Progenitor cell of endocrine pancreas (in vitro differentiated cells): ENCODE measurements at regions not wholly inside any gene's neighbourhood (a gene's known extent, or its start where the extent isn't known, plus 50 kb on each side); places are given as distances from the start of the nearest gene placed in this dataset.

Experiments
- DNase-seq: peaks from one replicate; pipeline ENCODE4 v3.0.0; 2021; ENCODE audit warnings: low spot score; ENCODE audit not compliant: unreplicated experiment
- H3K27ac Mint-ChIP-seq: 2 replicates; pipeline ENCODE4 v1.8.0; 2021; ENCODE audit warnings: mild to moderate bottlenecking, moderate library complexity, mixed read lengths
- H3K27me3 Mint-ChIP-seq: 2 replicates; pipeline ENCODE4 v1.8.0; 2021; ENCODE audit warnings: mixed read lengths
- H3K36me3 Mint-ChIP-seq: 2 replicates; pipeline ENCODE4 v1.8.0; 2022; ENCODE audit warnings: mixed read lengths; ENCODE audit not compliant: insufficient read depth
- H3K4me1 Mint-ChIP-seq: 2 replicates; pipeline ENCODE4 v1.8.0; 2021; ENCODE audit warnings: low read depth, mixed read lengths
- H3K4me3 Mint-ChIP-seq: 2 replicates; pipeline ENCODE4 v1.8.0; 2021; ENCODE audit warnings: low read depth, mild to moderate bottlenecking, moderate library complexity, mixed read lengths
- H3K9me3 Mint-ChIP-seq: 2 replicates; pipeline ENCODE4 v1.8.0; 2021; ENCODE audit warnings: low read depth, mixed read lengths
- CTCF ChIP-seq: fragments of 200-600 bp; sonication (generic); IDR thresholded peaks from one replicate; pipeline ENCODE4 v1.5.0; 2021; ENCODE audit warnings: antibody characterized with exemption, mild to moderate bottlenecking; ENCODE audit not compliant: unreplicated experiment

DNA sequence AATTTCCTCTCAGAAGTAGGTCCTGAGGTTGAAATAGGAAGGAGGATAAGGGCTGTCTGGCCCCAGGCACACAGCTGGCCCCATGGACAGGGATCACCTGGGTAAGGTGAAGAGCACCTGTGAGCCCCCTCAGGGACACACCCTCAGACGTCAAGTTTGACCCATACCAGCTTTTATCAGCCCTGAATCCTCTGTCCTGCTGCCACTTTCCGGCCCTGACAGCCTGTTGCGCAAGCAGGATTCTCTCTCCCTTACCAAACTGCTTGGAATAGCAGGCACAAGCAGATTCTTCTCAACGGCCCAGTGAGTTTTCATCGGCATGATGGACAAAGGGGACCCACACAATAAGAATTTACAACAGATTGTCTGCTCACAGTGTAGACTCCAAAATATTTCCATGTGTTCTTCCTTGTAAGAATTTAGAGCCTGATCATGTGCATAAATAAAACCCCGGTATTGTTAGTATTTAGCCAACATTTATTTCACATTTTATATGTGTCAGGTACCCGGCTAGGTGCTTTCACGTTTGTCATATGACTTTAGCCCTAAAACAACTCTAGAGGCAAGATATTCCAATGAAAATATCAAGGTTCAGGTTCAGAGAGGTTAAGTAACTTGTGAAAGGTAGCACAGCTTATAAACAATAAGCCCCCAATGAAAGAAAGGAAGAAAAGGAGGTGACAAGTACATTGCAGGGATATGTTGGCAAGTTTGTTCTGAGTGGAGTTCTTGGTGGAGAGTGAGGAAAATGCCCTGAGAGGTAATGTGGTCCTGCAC is 107.2 kb upstream of the KIT start:
- no peak overlapping the region for H3K27ac Mint-ChIP-seq
- peaks cover 7% of the 10 kb centered on the region for H3K27me3 Mint-ChIP-seq
- H3K9me3 Mint-ChIP-seq = no peaks in the 10 kb centered on the region
- TF ChIP-seq CTCF = no peak
- no peak overlapping the region for H3K4me3 Mint-ChIP-seq
- no peaks in the 10 kb centered on the region for H3K36me3 Mint-ChIP-seq
- peaks cover 9% of the 10 kb centered on the region for H3K4me1 Mint-ChIP-seq
- DNase-seq = no peak

DNA sequence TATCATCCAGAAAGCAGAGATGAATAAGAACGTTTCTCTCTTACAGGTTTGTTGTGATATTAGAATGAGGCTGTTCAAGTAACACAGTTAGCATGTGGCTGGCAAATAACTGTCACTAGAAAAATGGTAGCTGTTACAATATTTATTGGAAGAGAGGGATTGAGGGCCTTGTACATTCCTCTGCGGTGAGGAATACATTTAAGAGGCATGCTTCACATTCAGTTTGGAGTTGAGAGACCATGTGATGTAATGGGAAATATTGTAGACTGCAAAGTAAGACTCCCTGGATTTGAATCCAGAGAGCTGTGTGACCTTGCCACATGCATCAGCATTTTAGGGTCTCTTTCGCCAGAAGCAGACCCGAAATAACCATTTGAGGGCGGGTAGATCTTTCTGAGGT is 104.8 kb upstream of the KIT start:
- Mint-ChIP-seq H3K9me3 (no peaks in the 10 kb centered on the region), H3K4me3 (no peak overlapping the region), H3K36me3 (no peaks in the 10 kb centered on the region), H3K27ac (no peak overlapping the region), H3K27me3 (peaks cover 7% of the 10 kb centered on the region), H3K4me1 (peaks cover 2% of the 10 kb centered on the region)
- TF ChIP-seq CTCF = no peak
- no peak for DNase-seq

- Mint-ChIP-seq H3K27ac (no peak overlapping the region), H3K27me3 (peaks cover 4% of the 10 kb centered on the region), H3K36me3 (no peaks in the 10 kb centered on the region)
Measured at GRCh38 chr4:54554339-54554990, 103.3 kb upstream of the KIT start.

DNA sequence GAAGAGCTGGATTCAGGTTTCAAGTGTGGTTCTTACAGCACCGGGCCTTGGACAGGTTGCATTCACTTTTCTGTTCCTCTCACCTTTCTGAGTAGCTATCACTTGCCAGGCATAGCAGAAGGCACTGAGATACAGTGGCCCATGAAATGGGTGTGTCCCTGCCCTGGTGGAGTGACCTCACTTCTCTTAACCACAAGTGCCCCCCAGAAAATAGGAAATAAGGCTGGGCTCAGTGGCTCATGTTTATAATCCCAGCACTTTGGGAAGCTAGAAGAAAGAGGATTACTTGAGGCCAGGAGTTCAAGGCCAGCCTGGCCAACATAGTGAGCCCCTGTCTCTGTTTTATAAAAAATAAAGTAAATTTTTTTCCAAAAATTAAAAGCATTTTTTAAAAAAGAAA is 101.7 kb upstream of the KIT start:
- no peak for DNase-seq
- Mint-ChIP-seq H3K4me3 (no peak overlapping the region), H3K4me1 (peaks cover 9% of the 10 kb centered on the region), H3K27ac (no peak overlapping the region), H3K27me3 (peaks cover 4% of the 10 kb centered on the region), H3K9me3 (no peaks in the 10 kb centered on the region), H3K36me3 (no peaks in the 10 kb centered on the region)
- TF ChIP-seq CTCF = no peak

More at GRCh38 chr4:54554339-54554990, 103.3 kb upstream of the KIT start:
- no peak for DNase-seq
- Mint-ChIP-seq H3K4me3 (no peak overlapping the region), H3K4me1 (peaks cover 6% of the 10 kb centered on the region), H3K9me3 (no peaks in the 10 kb centered on the region)
- no peak for TF ChIP-seq CTCF

GRCh38 chr4:54556587-54556986 is 101.2 kb upstream of the KIT start:
- no peak for DNase-seq
- H3K36me3 Mint-ChIP-seq = no peaks in the 10 kb centered on the region
- H3K4me1 Mint-ChIP-seq = peaks cover 9% of the 10 kb centered on the region
- H3K9me3 Mint-ChIP-seq = no peaks in the 10 kb centered on the region
- H3K4me3 Mint-ChIP-seq = no peak overlapping the region
- TF ChIP-seq CTCF = no peak
- H3K27ac Mint-ChIP-seq = no peak overlapping the region
- peaks cover 4% of the 10 kb centered on the region for H3K27me3 Mint-ChIP-seq
